OCI-LY3 (cell line): ENCODE measurements at regions not wholly inside any gene's neighbourhood (a gene's known extent, or its start where the extent isn't known, plus 50 kb on each side); places are given as distances from the start of the nearest gene placed in this dataset.

Experiments used
- H2AFZ ChIP-seq: fragments of 200-600, 300-600 bp; shearing (Covaris generic); 2 replicates; pipeline ENCODE4 v1.6.0; 2014; ENCODE audit warnings: antibody characterized with exemption, low read depth, low read length
- H3K27ac ChIP-seq: fragments of 200-600, 300-600 bp; sonication (generic); 2 replicates; pipeline ENCODE4 v1.5.1; 2014; ENCODE audit warnings: mild to moderate bottlenecking, low read length, moderate library complexity, mixed read lengths
- H3K27me3 ChIP-seq: fragments of 200-600, 300-600 bp; sonication (generic); 2 replicates; pipeline ENCODE4 v1.6.1; 2014; ENCODE audit warnings: low read depth, low read length, mixed read lengths
- H3K36me3 ChIP-seq: fragments of 200-600, 300-600 bp; sonication (generic); replicated peaks from 2 replicates; pipeline ENCODE3; 2014; ENCODE audit warnings: low read depth, low read length, mixed read lengths
- H3K4me1 ChIP-seq: fragments of 300-600, 200-600 bp; sonication (generic); 2 replicates; pipeline ENCODE4 v1.6.1; 2014; ENCODE audit warnings: low read length, mixed read lengths
- H3K4me2 ChIP-seq: fragments of 200-600, 300-600 bp; sonication (generic); 2 replicates; pipeline ENCODE4 v1.6.1; 2014; ENCODE audit warnings: low read length, mixed read lengths
- H3K4me3 ChIP-seq: fragments of 300-600, 200-600 bp; sonication (generic); 2 replicates; pipeline ENCODE4 v1.5.1; 2014; ENCODE audit warnings: antibody characterized with exemption, mild to moderate bottlenecking, low read length, moderate library complexity
- H3K79me2 ChIP-seq: fragments of 300-600, 200-600 bp; shearing (Covaris generic); 2 replicates; pipeline ENCODE4 v1.6.1; 2014; ENCODE audit warnings: mild to moderate bottlenecking, low read length, mixed read lengths
- H3K9ac ChIP-seq: fragments of 300-600, 200-600 bp; shearing (Covaris generic); 2 replicates; pipeline ENCODE4 v1.6.0; 2014; ENCODE audit warnings: mild to moderate bottlenecking, low read length, moderate library complexity
- H3K9me3 ChIP-seq: fragments of 200-600, 300-600 bp; shearing (Covaris generic); 2 replicates; pipeline ENCODE4 v1.6.1; 2014; ENCODE audit warnings: low read length, mixed read lengths; ENCODE audit not compliant: insufficient read depth
- H4K20me1 ChIP-seq: fragments of 200-600, 300-600 bp; sonication (generic); 2 replicates; pipeline ENCODE4 v1.6.1; 2016; ENCODE audit warnings: low read length, mixed read lengths; ENCODE audit not compliant: insufficient read depth
- CTCF ChIP-seq: fragments of 200-600, 300-600 bp; sonication (generic); IDR thresholded peaks from 2 replicates; pipeline ENCODE4 v1.5.1; 2014; ENCODE audit warnings: antibody characterized with exemption, low read length, low read depth
- EZH2phosphoT487 ChIP-seq: fragments of 200-600 bp; shearing (Covaris generic); IDR thresholded peaks from 2 replicates; pipeline ENCODE4 v1.6.1; 2018; ENCODE audit warnings: antibody characterized with exemption, mixed run types, low read depth

GRCh38 chr9:26262421-26263107 lies 584.3 kb upstream of the TUSC1 start:
- no peaks in the 10 kb centered on the region for H3K4me1 ChIP-seq
- no peak overlapping the region for H3K9ac ChIP-seq
- H3K4me2 ChIP-seq, result no peak overlapping the region

DNA sequence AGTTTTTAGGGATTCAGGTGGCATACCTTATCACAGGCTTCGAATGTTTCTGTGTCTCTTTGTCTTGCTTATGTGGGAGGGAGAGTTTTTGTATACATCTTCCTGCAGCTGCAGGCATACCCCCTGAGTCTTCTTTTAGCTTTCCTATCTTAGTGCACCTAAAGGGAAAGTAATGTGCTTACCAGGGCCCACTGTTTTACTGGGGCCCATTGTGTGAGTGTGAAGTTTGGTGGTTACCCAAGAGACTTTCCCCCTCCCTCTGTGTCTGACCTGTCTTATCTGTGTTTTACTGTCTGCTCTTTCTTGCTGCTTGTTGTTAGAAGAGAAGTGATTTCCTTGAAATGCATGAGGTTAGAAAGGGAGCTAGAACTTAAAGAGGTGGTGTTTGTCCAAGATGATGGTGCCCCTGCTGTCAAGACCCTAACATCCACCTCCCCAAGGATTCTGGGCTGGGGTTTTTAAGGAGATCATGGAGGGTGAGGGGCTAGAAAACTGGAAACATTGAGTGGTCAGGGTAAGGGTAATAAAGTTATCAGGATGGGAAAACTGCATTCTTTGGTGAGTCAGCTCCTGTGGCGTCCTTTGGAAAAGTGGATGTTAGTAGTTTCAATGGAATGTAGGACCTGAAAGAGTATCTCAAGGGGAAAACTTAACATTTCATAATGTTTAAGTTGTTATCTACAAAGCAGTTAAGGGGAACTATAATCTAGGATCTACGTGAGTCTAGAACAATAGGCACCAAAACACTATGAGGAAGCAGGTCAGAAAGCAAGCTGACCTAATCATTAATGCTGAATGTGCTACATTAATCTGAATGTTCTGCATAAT lies 583.5 kb upstream of the TUSC1 start:
- no peaks in the 10 kb centered on the region for H3K27me3 ChIP-seq
- no peaks in the 10 kb centered on the region for H4K20me1 ChIP-seq
- H3K4me1 ChIP-seq, result no peaks in the 10 kb centered on the region
- H3K9ac ChIP-seq, result no peak overlapping the region
- no peaks in the 10 kb centered on the region for H3K36me3 ChIP-seq
- no peak overlapping the region for H3K27ac ChIP-seq
- no peak overlapping the region for H3K4me3 ChIP-seq
- H3K79me2 ChIP-seq, result no peaks in the 10 kb centered on the region
- no peaks in the 10 kb centered on the region for H3K9me3 ChIP-seq
- no peak overlapping the region for H2AFZ ChIP-seq
- H3K4me2 ChIP-seq, result no peak overlapping the region
- no peak for TF ChIP-seq CTCF
- TF ChIP-seq EZH2phosphoT487, result no peak

More at GRCh38 chr9:26262421-26263107, 584.3 kb upstream of the TUSC1 start:
- Histone ChIP-seq H4K20me1 (no peaks in the 10 kb centered on the region), H3K9me3 (no peaks in the 10 kb centered on the region), H3K4me3 (no peak overlapping the region), H3K27ac (no peak overlapping the region), H3K79me2 (no peaks in the 10 kb centered on the region), H3K27me3 (no peaks in the 10 kb centered on the region), H3K36me3 (no peaks in the 10 kb centered on the region), H2AFZ (no peak overlapping the region)
- TF ChIP-seq CTCF (no peak), EZH2phosphoT487 (no peak)

GRCh38 chr9:26260238-26260637 lies 582.0 kb upstream of the TUSC1 start:
- Histone ChIP-seq H3K27ac (no peak overlapping the region), H3K9me3 (no peaks in the 10 kb centered on the region), H3K27me3 (no peaks in the 10 kb centered on the region), H3K9ac (no peak overlapping the region), H2AFZ (no peak overlapping the region), H3K79me2 (no peaks in the 10 kb centered on the region), H3K4me1 (no peaks in the 10 kb centered on the region), H3K4me3 (no peak overlapping the region), H3K36me3 (no peaks in the 10 kb centered on the region), H3K4me2 (no peak overlapping the region), H4K20me1 (no peaks in the 10 kb centered on the region)
- TF ChIP-seq CTCF (no peak), EZH2phosphoT487 (no peak)

- no peak for TF ChIP-seq EZH2phosphoT487
- no peak for TF ChIP-seq CTCF
- Histone ChIP-seq H3K27ac (no peak overlapping the region), H3K4me1 (no peaks in the 10 kb centered on the region), H4K20me1 (no peaks in the 10 kb centered on the region), H3K27me3 (no peaks in the 10 kb centered on the region), H3K36me3 (no peaks in the 10 kb centered on the region), H3K4me3 (no peak overlapping the region), H3K9ac (no peak overlapping the region), H3K9me3 (no peaks in the 10 kb centered on the region), H3K79me2 (no peaks in the 10 kb centered on the region), H2AFZ (no peak overlapping the region), H3K4me2 (no peak overlapping the region)
Measured at GRCh38 chr9:26247861-26248260, 569.6 kb upstream of the TUSC1 start.
